B cell (primary cell): ENCODE measurements at regions not wholly inside any gene's neighbourhood (a gene's known extent, or its start where the extent isn't known, plus 50 kb on each side); places are given as distances from the start of the nearest gene placed in this dataset.

Experiments
- ATAC-seq: fragments of 200-7000 bp; cut with Tn5 transposase; one replicate; pipeline ENCODE4 v1.10.0; 2021; ENCODE audit warnings: low read depth, mild to moderate bottlenecking, moderate number of reproducible peaks, moderate library complexity
- CTCF ChIA-PET: fragments of 350-600 bp; sonication (Branson Sonifier 250); formaldehyde crosslinking; loops from one replicate; lab custom pipeline; 2021; ENCODE audit warnings: antibody characterized with exemption, inconsistent platforms; lab: Charles Lee
- POLR2A ChIA-PET: fragments of 350-600 bp; sonication (Branson Sonifier 250); formaldehyde crosslinking; loops from one replicate; lab custom pipeline; 2021; ENCODE audit warnings: antibody characterized with exemption; lab: Charles Lee
- DNase-seq: peaks from one replicate; pipeline ENCODE4 v3.0.0; 2013
- H2AFZ ChIP-seq: 2 replicates; pipeline ENCODE4 v1.6.1; 2012; ENCODE audit warnings: mild to moderate bottlenecking, low read depth, low read length; ENCODE audit not compliant: insufficient read depth, poor library complexity, severe bottlenecking
- H3K27ac ChIP-seq, 2 donors: 1 replicate in 1 of 2; 2 replicates in 1 of 2; pipeline ENCODE4 v1.5.1; 2012 to 2013; ENCODE audit warnings: low read length in 2 of 2, mild to moderate bottlenecking in 2 of 2, moderate library complexity in 1 of 2
- H3K27me3 ChIP-seq, 4 experiments: fragments of 200-600 bp in 1 of 4; sonication (generic) in 1 of 4; replicated peaks in 1 of 4; 1 replicate in 2 of 4; 2 replicates in 2 of 4; pipeline versions ENCODE4 v1.6.1 to v1.7.0; 2013 to 2016; ENCODE audit warnings: low read length in 3 of 4, mild to moderate bottlenecking in 2 of 4, mixed read lengths in 1 of 4, moderate library complexity in 1 of 4; ENCODE audit not compliant: insufficient read depth in 4 of 4, control insufficient read depth in 3 of 4; ENCODE audit errors: control extremely low read depth in 1 of 4
- H3K36me3 ChIP-seq, 2 experiments: replicated peaks in 1 of 2; 1 replicate in 1 of 2; 2 replicates in 1 of 2; pipeline versions ENCODE4 v1.6.1 to v1.7.1; 2013; ENCODE audit warnings: low read length in 1 of 2; ENCODE audit not compliant: insufficient read depth in 2 of 2, control insufficient read depth in 1 of 2; ENCODE audit errors: control extremely low read depth in 1 of 2, extremely low read depth in 1 of 2
- H3K4me1 ChIP-seq, 2 donors: fragments of 200-600 bp in 1 of 2; sonication (generic) in 1 of 2; 1 replicate in 1 of 2; 2 replicates in 1 of 2; pipeline versions ENCODE4 v1.5.1 to v1.6.1; 2013 to 2017; ENCODE audit warnings: low read length in 2 of 2; ENCODE audit not compliant: control insufficient read depth in 2 of 2, insufficient read depth in 2 of 2
- H3K4me2 ChIP-seq: replicated peaks from 2 replicates; pipeline ENCODE3; 2012; ENCODE audit warnings: mild to moderate bottlenecking, low read depth, low read length; ENCODE audit not compliant: poor library complexity, severe bottlenecking
- H3K4me3 ChIP-seq, 5 experiments: fragments of 200-600 bp in 1 of 5; sonication (generic) in 1 of 5; 1 replicate in 3 of 5; 2 replicates in 2 of 5; pipeline versions ENCODE4 v1.5.1 to v1.7.0; 2011 to 2016; ENCODE audit warnings: low read length in 4 of 5, mild to moderate bottlenecking in 4 of 5, low read depth in 2 of 5, control low read depth in 1 of 5, moderate library complexity in 1 of 5; ENCODE audit not compliant: insufficient read depth in 1 of 5; ENCODE audit errors: control extremely low read depth in 1 of 5, extremely low read depth in 1 of 5
- H3K79me2 ChIP-seq: fragments of 200-600 bp; sonication (generic); one replicate; pipeline ENCODE4 v1.6.0; 2016; ENCODE audit warnings: low read length; ENCODE audit not compliant: control insufficient read depth, insufficient read depth
- H3K9ac ChIP-seq: fragments of 200-600 bp; sonication (generic); 2 replicates; pipeline ENCODE4 v1.6.1; 2017; ENCODE audit warnings: mild to moderate bottlenecking, low read length, moderate library complexity
- H3K9me3 ChIP-seq, 3 donors: one replicate each; pipeline versions ENCODE4 v1.6.1 to v1.7.1; 2013; ENCODE audit warnings: low read length in 2 of 3; ENCODE audit not compliant: control insufficient read depth in 2 of 3, insufficient read depth in 1 of 3; ENCODE audit errors: control extremely low read depth in 1 of 3
- H4K20me1 ChIP-seq: 2 replicates; pipeline ENCODE4 v1.6.0; 2012; ENCODE audit warnings: mild to moderate bottlenecking, low read length; ENCODE audit not compliant: insufficient read depth, control insufficient read depth, poor library complexity, severe bottlenecking
- H3K27ac Mint-ChIP-seq: one replicate; pipeline ENCODE4 v1.8.0; 2021; ENCODE audit warnings: mixed read lengths
- H3K27me3 Mint-ChIP-seq: one replicate; pipeline ENCODE4 v1.8.0; 2021; ENCODE audit warnings: mixed read lengths
- H3K4me1 Mint-ChIP-seq: one replicate; pipeline ENCODE4 v1.8.0; 2021; ENCODE audit warnings: mixed read lengths
- H3K4me3 Mint-ChIP-seq: one replicate; pipeline ENCODE4 v1.8.0; 2021; ENCODE audit warnings: mixed read lengths
- H3K9me3 Mint-ChIP-seq: one replicate; pipeline ENCODE4 v1.8.0; 2022; ENCODE audit warnings: mixed read lengths; ENCODE audit not compliant: insufficient read depth
- CTCF ChIP-seq: fragments of 200-600 bp; IDR thresholded peaks from one replicate; pipeline ENCODE4 v1.8.0; 2022; ENCODE audit warnings: antibody characterized with exemption, mild to moderate bottlenecking
- EZH2 ChIP-seq: IDR thresholded peaks from 2 replicates; pipeline ENCODE4 v1.6.1; 2012; ENCODE audit warnings: borderline replicate concordance, low read depth, mild to moderate bottlenecking, moderate library complexity, low read length; ENCODE audit not compliant: insufficient read depth, poor library complexity, severe bottlenecking
- WGBS: methylation state at CpG from one replicate; pipeline ENCODE4 v1.1.5; 2013; ENCODE audit warnings: missing lambda C conversion rate; ENCODE audit not compliant: insufficient coverage; 5-methylcytosine and 5-hydroxymethylcytosine counted together
- intact Hi-C: fragments of 100-400 bp; cut with micrococcal nuclease; formaldehyde crosslinking; loops from one replicate; pipeline ENCODE4 v1.10.0; 2022

GRCh38 chr2:11073776-11074175 lies 81.5 kb upstream of the SLC66A3 start:
- Histone ChIP-seq H3K9me3 (peaks cover 0 to 3% (median 0%) of the 10 kb centered on the region in 3 donors), H3K79me2 (no peaks in the 10 kb centered on the region), H2AFZ (no peak overlapping the region), H3K27me3 (peaks cover 0 to 6% (median 0%) of the 10 kb centered on the region in 4 experiments), H3K4me2 (no peak overlapping the region), H3K4me3 (no peak overlapping the region), H3K27ac (no peak overlapping the region), H4K20me1 (no peaks in the 10 kb centered on the region), H3K4me1 (no peaks in the 10 kb centered on the region), H3K36me3 (no peaks in the 10 kb centered on the region), H3K9ac (no peak overlapping the region)
- Mint-ChIP-seq H3K4me3 (no peak overlapping the region), H3K9me3 (no peaks in the 10 kb centered on the region), H3K27ac (no peak overlapping the region), H3K4me1 (no peaks in the 10 kb centered on the region), H3K27me3 (peaks cover 40% of the 10 kb centered on the region)
- ATAC-seq: no peak
- no peak for DNase-seq
- intact Hi-C loops: no loop called here
- POLR2A ChIA-PET: no interaction called here
- TF ChIP-seq CTCF: no peak
- TF ChIP-seq EZH2: no peak
- 94% methylated on average over 4 of the region's 7 CpGs for whole genome bisulfite sequencing
- CTCF ChIA-PET: no interaction called here

- no peak overlapping the region for H3K4me2 ChIP-seq
- H3K27ac Mint-ChIP-seq: no peak overlapping the region
- no peaks in the 10 kb centered on the region for H3K4me1 Mint-ChIP-seq
- H3K27me3 Mint-ChIP-seq: peaks cover 39% of the 10 kb centered on the region
- no peaks in the 10 kb centered on the region for H3K36me3 ChIP-seq
- H3K27ac ChIP-seq: no peak overlapping the region
- no peak overlapping the region for H2AFZ ChIP-seq
- H4K20me1 ChIP-seq: no peaks in the 10 kb centered on the region
- intact Hi-C loops: no loop called here
- 94% methylated on average over 11 of the region's 13 CpGs for WGBS
- peaks cover 0 to 3% (median 0%) of the 10 kb centered on the region in 3 donors for H3K9me3 ChIP-seq
- ATAC-seq: no peak
- POLR2A ChIA-PET: no interaction called here
- H3K9ac ChIP-seq: no peak overlapping the region
- H3K27me3 ChIP-seq: peaks cover 0 to 6% (median 0%) of the 10 kb centered on the region in 4 experiments
- H3K9me3 Mint-ChIP-seq: no peaks in the 10 kb centered on the region
- H3K4me3 ChIP-seq: no peak overlapping the region
- H3K79me2 ChIP-seq: no peaks in the 10 kb centered on the region
- CTCF ChIA-PET: no interaction called here
- TF ChIP-seq CTCF: no peak
- no peak for TF ChIP-seq EZH2
- no peak for DNase-seq
- H3K4me1 ChIP-seq: no peaks in the 10 kb centered on the region
- H3K4me3 Mint-ChIP-seq: no peak overlapping the region
Observed at GRCh38 chr2:11074246-11074820, 80.9 kb upstream of the SLC66A3 start.
